ENCODE measurements at regions not wholly inside any gene's neighbourhood (a gene's known extent, or its start where the extent isn't known, plus 50 kb on each side); places are given as distances from the start of the nearest gene placed in this dataset.
"Not testable (repeated sequence)": the region's sequence is repeated elsewhere in the genome, so short reads cannot be mapped to it uniquely, and the experiment has no call there.

- no peak for DNase-seq
Observed at GRCh38 chr5:89827960-89828359, 581.6 kb downstream of the CETN3 start.

- DNase-seq: no peak
Observed at GRCh38 chr5:89827359-89827758, 582.2 kb downstream of the CETN3 start.

GRCh38 chr5:89826938-89827337 lies 582.6 kb downstream of the CETN3 start:
- DNase-seq: no peak

GRCh38 chr5:89823046-89823445 lies 586.5 kb downstream of the CETN3 start:
- no peak for DNase-seq

DNA sequence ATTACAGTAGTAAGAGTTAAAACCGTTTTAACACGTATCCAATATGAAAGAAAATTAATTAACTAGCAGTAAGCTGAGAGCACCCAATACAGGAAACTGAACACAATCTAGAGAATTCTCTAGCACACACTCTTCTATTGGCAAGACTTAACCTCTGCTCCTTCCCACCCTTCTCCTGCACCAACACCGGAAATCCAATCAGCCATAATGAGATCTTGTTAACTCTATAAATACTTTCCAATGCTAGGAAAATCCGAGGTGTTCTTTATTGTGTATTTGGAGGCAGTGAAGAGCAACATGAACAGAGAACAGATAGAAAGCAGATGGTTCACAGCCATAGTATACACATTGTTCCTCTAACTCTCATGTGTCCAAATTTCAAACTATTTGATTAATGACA lies 591.7 kb downstream of the CETN3 start:
- DNase-seq: no peak

- no peak for DNase-seq
Observed at GRCh38 chr5:89816038-89816437, 593.5 kb downstream of the CETN3 start.

DNA sequence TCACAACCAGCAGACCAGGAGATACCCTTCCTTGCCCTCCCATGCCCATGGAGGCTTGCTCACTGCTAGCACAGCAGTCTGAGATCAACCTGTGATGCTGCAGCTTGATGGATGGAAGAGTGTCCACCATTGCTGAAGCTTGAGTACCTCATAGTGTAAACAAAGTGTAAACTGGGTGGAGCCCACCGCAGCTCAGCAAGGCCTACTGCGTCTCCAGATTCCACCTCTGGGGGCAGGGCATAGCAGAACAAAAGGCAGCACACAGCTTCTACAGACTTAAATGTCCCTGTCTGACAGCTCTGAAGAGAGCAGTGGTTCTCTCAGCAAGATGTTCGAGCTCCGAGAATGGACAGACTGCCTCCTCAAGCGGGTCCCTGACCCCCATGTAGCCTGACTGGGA lies 608.8 kb downstream of the CETN3 start:
- DNase-seq: not testable (repeated sequence)

- not testable (repeated sequence) for DNase-seq
Observed at GRCh38 chr5:89794504-89794903, 615.1 kb downstream of the CETN3 start.

- not testable (repeated sequence) for DNase-seq
Observed at GRCh38 chr5:89779734-89780133, 629.8 kb downstream of the CETN3 start.

GRCh38 chr5:89777758-89778157 lies 631.8 kb downstream of the CETN3 start:
- DNase-seq: no peak

- no peak for DNase-seq
Observed at GRCh38 chr5:89769975-89770374, 639.6 kb downstream of the CETN3 start.

DNA sequence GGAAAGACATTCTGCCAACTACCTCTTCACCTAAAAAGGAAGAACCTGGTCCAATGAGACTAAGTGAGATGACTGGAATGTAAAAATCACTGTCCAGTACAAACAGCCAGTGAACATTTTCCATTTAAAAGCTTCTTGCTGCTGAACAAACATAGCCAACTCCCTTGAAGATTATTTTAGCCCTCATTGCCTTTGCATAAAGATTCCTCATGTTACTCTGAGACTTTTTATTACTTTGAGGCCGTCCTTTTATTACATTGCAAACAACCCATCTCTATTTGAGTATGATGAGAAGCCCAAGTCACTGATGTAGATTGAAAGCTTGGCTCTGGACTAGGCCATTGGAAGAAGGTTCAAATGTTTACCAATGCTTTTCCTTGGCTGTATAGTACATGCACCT lies 649.8 kb downstream of the CETN3 start:
- no peak for DNase-seq

GRCh38 chr5:89758146-89758545 lies 651.4 kb downstream of the CETN3 start:
- DNase-seq: no peak

- no peak for DNase-seq
Observed at GRCh38 chr5:89756955-89757354, 652.6 kb downstream of the CETN3 start.

- no peak for DNase-seq
Observed at GRCh38 chr5:89755024-89755423, 654.5 kb downstream of the CETN3 start.

GRCh38 chr5:89735082-89735481 lies 674.5 kb downstream of the CETN3 start:
- DNase-seq: no peak

- DNase-seq: no peak
Observed at GRCh38 chr5:89733772-89734171, 675.8 kb downstream of the CETN3 start.

GRCh38 chr5:89729623-89730301 lies 679.8 kb downstream of the CETN3 start:
- DNase-seq: no peak

- DNase-seq: no peak
Observed at GRCh38 chr5:89728750-89729149, 680.8 kb downstream of the CETN3 start.

DNA sequence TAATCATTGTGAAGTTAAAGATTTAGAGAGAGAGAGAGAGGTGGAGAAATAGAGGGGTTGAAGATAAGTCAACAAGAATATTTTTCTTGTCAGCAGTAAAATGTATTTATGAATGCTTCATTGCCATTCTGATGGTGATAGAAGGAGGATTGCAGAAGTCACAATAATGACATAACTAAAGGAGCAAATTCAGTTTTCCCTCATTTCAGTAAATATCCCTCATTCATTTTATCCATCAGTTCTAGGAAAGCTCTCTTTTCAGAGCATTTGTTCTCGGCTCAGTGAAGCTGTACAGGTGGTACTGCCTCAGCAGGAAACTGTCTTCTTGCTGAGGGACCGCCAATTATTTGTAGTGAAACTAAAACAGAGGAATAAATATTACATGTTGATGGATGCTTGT lies 681.4 kb downstream of the CETN3 start:
- no peak for DNase-seq

DNA sequence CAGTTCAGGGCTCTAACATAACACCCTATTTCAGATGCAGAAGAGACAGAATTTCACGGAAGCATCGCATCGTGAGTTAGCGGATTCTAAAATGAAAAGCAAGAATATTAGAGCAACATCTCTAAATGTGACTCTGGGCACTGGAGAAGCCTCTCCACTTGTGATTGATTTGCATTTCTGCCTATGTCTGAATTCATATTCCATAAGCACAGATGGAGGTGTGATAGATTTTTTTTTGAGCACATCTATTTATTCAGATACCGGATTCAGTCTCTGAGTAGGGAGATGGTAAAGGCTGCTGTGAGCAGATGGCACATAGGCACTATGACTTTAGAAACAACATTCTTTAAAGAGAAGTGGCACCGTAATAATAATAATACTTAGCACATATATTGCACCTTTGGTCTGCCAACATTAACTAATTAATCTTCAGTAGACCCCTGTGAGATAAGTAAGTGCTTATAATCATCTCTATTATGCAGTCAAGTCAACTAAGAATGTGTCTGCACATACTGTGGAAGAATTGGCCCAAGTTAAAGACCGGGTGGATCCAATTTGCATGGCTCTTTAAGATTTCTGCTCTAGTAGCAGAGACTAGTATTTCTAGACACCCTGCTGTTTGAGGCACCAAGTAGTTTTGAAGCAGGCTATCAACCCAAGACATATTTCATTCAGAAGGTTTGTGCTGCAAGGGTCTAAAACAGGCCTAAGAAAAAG lies 685.0 kb downstream of the CETN3 start:
- DNase-seq: no peak

GRCh38 chr5:89723907-89724306 lies 685.6 kb downstream of the CETN3 start:
- no peak for DNase-seq

DNA sequence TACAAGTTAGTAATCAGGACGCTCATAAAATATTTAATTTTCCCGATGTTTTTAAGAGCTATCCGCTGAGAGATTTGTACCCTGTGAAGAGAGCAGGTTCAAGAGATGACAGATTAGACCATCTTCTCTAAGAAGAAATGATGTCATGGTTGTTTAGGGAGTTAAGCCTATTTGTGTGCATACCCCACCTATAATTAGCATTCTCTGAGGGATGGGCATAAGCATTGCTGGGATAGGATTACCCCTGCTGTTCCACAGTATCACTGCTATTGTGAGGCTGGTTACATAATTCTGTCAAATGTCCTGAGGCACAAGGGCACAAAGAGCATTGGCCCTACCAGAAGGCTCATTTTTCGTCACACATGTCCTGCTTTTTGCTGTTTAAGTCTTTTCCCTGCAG lies 687.0 kb downstream of the CETN3 start:
- DNase-seq: no peak

GRCh38 chr5:89721931-89722330 lies 687.6 kb downstream of the CETN3 start:
- no peak for DNase-seq

DNA sequence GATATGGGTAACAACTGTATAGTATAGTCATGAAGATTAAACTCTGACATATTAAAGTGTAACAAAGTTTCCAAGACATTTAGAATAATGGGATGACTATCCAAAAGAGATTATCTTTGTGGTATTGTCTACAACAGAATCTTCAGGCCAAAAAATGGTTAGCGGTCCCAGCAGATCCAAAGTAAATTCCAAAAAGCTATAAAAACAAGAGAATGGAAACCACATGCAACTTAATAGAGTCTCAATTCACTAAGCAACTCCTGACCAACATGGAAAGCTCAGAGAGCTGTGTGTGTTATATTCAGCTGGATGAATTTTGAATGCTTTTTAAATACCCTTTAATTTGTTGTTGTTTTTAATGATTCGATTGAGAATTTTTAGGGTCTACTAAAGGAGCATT lies 688.2 kb downstream of the CETN3 start:
- no peak for DNase-seq

Measured in SHP77 treated with DMSO at 0.1 percent for 48 hours (cell line).